ENCODE measurements at regions not wholly inside any gene's neighbourhood (a gene's known extent, or its start where the extent isn't known, plus 50 kb on each side); places are given as distances from the start of the nearest gene placed in this dataset.
A peak's percentile ranks its signal among the peaks of the same experiment; 100 is the strongest.
"Not testable (repeated sequence)": the region's sequence is repeated elsewhere in the genome, so short reads cannot be mapped to it uniquely, and the experiment has no call there.

GRCh38 chr1:180749-181205 lies 270.7 kb downstream of the OR4F29 start:
- CTCF ChIA-PET; H3K4me1 Mint-ChIP-seq; H3K27me3 Mint-ChIP-seq; H3K36me3 ChIP-seq (ENCODE audit: control insufficient read depth in 2 of 3, insufficient read depth in 3 of 3, low read length in 3 of 3); ATAC-seq; POLR2A ChIA-PET; intact Hi-C loops (cut with micrococcal nuclease); H3K4me3 Mint-ChIP-seq; H3K27me3 ChIP-seq (ENCODE audit: control insufficient read depth in 2 of 2, insufficient read depth in 2 of 2, low read length in 2 of 2); H3K36me3 Mint-ChIP-seq; H3K4me3 ChIP-seq (ENCODE audit: low read length); H3K4me1 ChIP-seq (ENCODE audit: control insufficient read depth in 2 of 2, insufficient read depth in 2 of 2, low read length in 2 of 2); H3K27ac ChIP-seq (ENCODE audit: low read depth, low read length); H3K9me3 ChIP-seq (ENCODE audit: control insufficient read depth in 2 of 3, low read length in 3 of 3); H3K27ac Mint-ChIP-seq; H3K9me3 Mint-ChIP-seq: not testable (repeated sequence)
- DNase-seq = peak in 1 of 9 donors; percentile 18

- intact Hi-C loops (cut with micrococcal nuclease); H3K4me3 Mint-ChIP-seq; H3K4me3 ChIP-seq (ENCODE audit: low read length); H3K27me3 Mint-ChIP-seq; H3K36me3 Mint-ChIP-seq; H3K36me3 ChIP-seq (ENCODE audit: control insufficient read depth in 2 of 3, insufficient read depth in 3 of 3, low read length in 3 of 3); H3K27ac Mint-ChIP-seq; CTCF ChIA-PET; H3K4me1 Mint-ChIP-seq; H3K27ac ChIP-seq (ENCODE audit: low read depth, low read length); H3K27me3 ChIP-seq (ENCODE audit: control insufficient read depth in 2 of 2, insufficient read depth in 2 of 2, low read length in 2 of 2); POLR2A ChIA-PET; H3K4me1 ChIP-seq (ENCODE audit: control insufficient read depth in 2 of 2, insufficient read depth in 2 of 2, low read length in 2 of 2); H3K9me3 ChIP-seq (ENCODE audit: control insufficient read depth in 2 of 3, low read length in 3 of 3); DNase-seq; ATAC-seq; H3K9me3 Mint-ChIP-seq: not testable (repeated sequence)
These were observed 312.6 kb downstream of the OR4F29 start for GRCh38 chr1:138842-139241.

DNA sequence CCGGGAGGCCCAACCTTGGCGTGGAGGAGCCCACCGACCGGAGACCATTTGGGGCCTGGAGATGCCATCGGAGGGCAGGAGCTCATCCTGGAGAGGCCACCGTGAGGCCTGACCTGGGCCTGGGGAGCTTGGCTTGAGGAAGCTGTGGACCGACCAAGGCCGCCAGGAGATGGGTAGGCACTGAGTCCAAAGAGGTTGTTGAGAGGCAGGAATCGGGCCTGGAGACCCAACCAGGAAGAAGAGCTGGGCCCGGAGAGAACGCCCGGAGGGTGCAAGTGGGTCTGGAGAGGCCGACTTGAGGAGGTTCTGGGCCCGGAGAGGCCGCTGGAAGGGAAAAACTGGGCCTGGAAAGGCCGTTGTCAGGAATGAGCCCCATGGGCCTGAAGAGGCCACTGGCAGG lies 313.8 kb downstream of the OR4F29 start:
- H3K27me3 Mint-ChIP-seq; H3K36me3 Mint-ChIP-seq; H3K9me3 ChIP-seq (ENCODE audit: control insufficient read depth in 2 of 3, low read length in 3 of 3); H3K4me3 ChIP-seq (ENCODE audit: low read length); H3K36me3 ChIP-seq (ENCODE audit: control insufficient read depth in 2 of 3, insufficient read depth in 3 of 3, low read length in 3 of 3); H3K4me1 Mint-ChIP-seq; H3K27ac ChIP-seq (ENCODE audit: low read depth, low read length); H3K4me3 Mint-ChIP-seq; CTCF ChIA-PET; H3K9me3 Mint-ChIP-seq; ATAC-seq; H3K27ac Mint-ChIP-seq; H3K27me3 ChIP-seq (ENCODE audit: control insufficient read depth in 2 of 2, insufficient read depth in 2 of 2, low read length in 2 of 2); POLR2A ChIA-PET; DNase-seq; H3K4me1 ChIP-seq (ENCODE audit: control insufficient read depth in 2 of 2, insufficient read depth in 2 of 2, low read length in 2 of 2); intact Hi-C loops (cut with micrococcal nuclease): not testable (repeated sequence)

DNA sequence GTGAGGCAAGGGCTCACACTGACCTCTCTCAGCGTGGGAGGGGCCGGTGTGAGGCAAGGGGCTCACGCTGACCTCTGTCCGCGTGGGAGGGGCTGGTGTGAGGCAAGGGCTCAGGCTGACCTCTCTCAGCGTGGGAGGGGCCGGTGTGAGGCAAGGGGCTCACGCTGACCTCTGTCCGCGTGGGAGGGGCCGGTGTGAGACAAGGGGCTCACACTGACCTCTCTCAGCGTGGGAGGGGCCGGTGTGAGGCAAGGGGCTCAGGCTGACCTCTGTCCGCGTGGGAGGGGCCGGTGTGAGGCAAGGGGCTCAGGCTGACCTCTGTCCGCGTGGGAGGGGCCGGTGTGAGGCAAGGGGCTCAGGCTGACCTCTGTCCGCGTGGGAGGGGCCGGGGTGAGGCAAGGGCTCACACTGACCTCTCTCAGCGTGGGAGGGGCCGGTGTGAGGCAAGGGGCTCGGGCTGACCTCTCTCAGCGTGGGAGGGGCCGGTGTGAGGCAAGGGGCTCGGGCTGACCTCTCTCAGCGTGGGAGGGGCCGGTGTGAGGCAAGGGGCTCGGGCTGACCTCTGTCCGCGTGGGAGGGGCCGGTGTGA lies 315.0 kb downstream of the OR4F29 start:
- H3K9me3 ChIP-seq (ENCODE audit: control insufficient read depth in 2 of 3, low read length in 3 of 3); H3K36me3 Mint-ChIP-seq; POLR2A ChIA-PET; DNase-seq; H3K27ac ChIP-seq (ENCODE audit: low read depth, low read length); CTCF ChIA-PET; H3K4me3 ChIP-seq (ENCODE audit: low read length); H3K4me3 Mint-ChIP-seq; H3K4me1 ChIP-seq (ENCODE audit: control insufficient read depth in 2 of 2, insufficient read depth in 2 of 2, low read length in 2 of 2); H3K4me1 Mint-ChIP-seq; H3K27ac Mint-ChIP-seq; H3K27me3 ChIP-seq (ENCODE audit: control insufficient read depth in 2 of 2, insufficient read depth in 2 of 2, low read length in 2 of 2); H3K9me3 Mint-ChIP-seq; ATAC-seq; H3K27me3 Mint-ChIP-seq; H3K36me3 ChIP-seq (ENCODE audit: control insufficient read depth in 2 of 3, insufficient read depth in 3 of 3, low read length in 3 of 3); intact Hi-C loops (cut with micrococcal nuclease): not testable (repeated sequence)

- H3K9me3 Mint-ChIP-seq; H3K27me3 ChIP-seq (ENCODE audit: control insufficient read depth in 2 of 2, insufficient read depth in 2 of 2, low read length in 2 of 2); POLR2A ChIA-PET; CTCF ChIA-PET; H3K36me3 ChIP-seq (ENCODE audit: control insufficient read depth in 2 of 3, insufficient read depth in 3 of 3, low read length in 3 of 3); H3K4me1 Mint-ChIP-seq; H3K27ac Mint-ChIP-seq; H3K4me1 ChIP-seq (ENCODE audit: control insufficient read depth in 2 of 2, insufficient read depth in 2 of 2, low read length in 2 of 2); ATAC-seq; H3K36me3 Mint-ChIP-seq; intact Hi-C loops (cut with micrococcal nuclease); H3K9me3 ChIP-seq (ENCODE audit: control insufficient read depth in 2 of 3, low read length in 3 of 3); H3K27me3 Mint-ChIP-seq; H3K4me3 Mint-ChIP-seq; H3K4me3 ChIP-seq (ENCODE audit: low read length); DNase-seq; H3K27ac ChIP-seq (ENCODE audit: low read depth, low read length): not testable (repeated sequence)
These were observed 316.5 kb downstream of the OR4F29 start for GRCh38 chr1:134936-135335.

DNA sequence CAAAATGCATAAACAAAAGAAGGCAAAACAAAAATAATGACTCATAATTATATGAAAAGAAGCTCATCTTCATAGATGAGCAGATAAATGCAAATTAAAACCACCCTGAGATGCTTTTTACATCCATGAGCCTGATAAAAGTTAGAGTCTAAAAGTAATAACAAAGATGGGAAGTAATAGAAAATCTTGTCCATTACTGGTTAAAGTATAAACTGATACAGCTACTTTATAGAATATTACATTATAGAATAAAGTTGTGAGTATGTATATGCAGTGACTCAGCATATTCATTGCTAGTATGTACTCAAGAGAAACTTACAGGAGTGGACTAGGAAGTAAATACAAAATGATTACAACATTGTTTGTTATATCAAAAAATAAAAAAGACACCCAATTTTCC lies 333.0 kb downstream of the OR4F29 start:
- DNase-seq; ATAC-seq; H3K4me1 ChIP-seq (ENCODE audit: control insufficient read depth in 2 of 2, insufficient read depth in 2 of 2, low read length in 2 of 2); H3K27ac ChIP-seq (ENCODE audit: low read depth, low read length); CTCF ChIA-PET; H3K4me3 Mint-ChIP-seq; H3K9me3 Mint-ChIP-seq; POLR2A ChIA-PET; H3K36me3 ChIP-seq (ENCODE audit: control insufficient read depth in 2 of 3, insufficient read depth in 3 of 3, low read length in 3 of 3); H3K27me3 Mint-ChIP-seq; H3K27ac Mint-ChIP-seq; intact Hi-C loops (cut with micrococcal nuclease); H3K27me3 ChIP-seq (ENCODE audit: control insufficient read depth in 2 of 2, insufficient read depth in 2 of 2, low read length in 2 of 2); H3K4me3 ChIP-seq (ENCODE audit: low read length); H3K36me3 Mint-ChIP-seq; H3K9me3 ChIP-seq (ENCODE audit: control insufficient read depth in 2 of 3, low read length in 3 of 3); H3K4me1 Mint-ChIP-seq: not testable (repeated sequence)

- H3K4me1 ChIP-seq (ENCODE audit: control insufficient read depth in 2 of 2, insufficient read depth in 2 of 2, low read length in 2 of 2); H3K27ac ChIP-seq (ENCODE audit: low read depth, low read length); H3K27me3 Mint-ChIP-seq; POLR2A ChIA-PET; H3K9me3 ChIP-seq (ENCODE audit: control insufficient read depth in 2 of 3, low read length in 3 of 3); H3K4me3 Mint-ChIP-seq; H3K36me3 ChIP-seq (ENCODE audit: control insufficient read depth in 2 of 3, insufficient read depth in 3 of 3, low read length in 3 of 3); ATAC-seq; DNase-seq; H3K4me3 ChIP-seq (ENCODE audit: low read length); H3K27me3 ChIP-seq (ENCODE audit: control insufficient read depth in 2 of 2, insufficient read depth in 2 of 2, low read length in 2 of 2); intact Hi-C loops (cut with micrococcal nuclease); H3K36me3 Mint-ChIP-seq; CTCF ChIA-PET; H3K4me1 Mint-ChIP-seq; H3K27ac Mint-ChIP-seq; H3K9me3 Mint-ChIP-seq: not testable (repeated sequence)
These were observed 335.9 kb downstream of the OR4F29 start for GRCh38 chr1:115534-115933.
